Esophagus squamous epithelium (tissue), 5 donors: ENCODE measurements at regions not wholly inside any gene's neighbourhood (a gene's known extent, or its start where the extent isn't known, plus 50 kb on each side); places are given as distances from the start of the nearest gene placed in this dataset.

Experiments used
- DNase-seq: peaks from one replicate; lab custom pipeline; 2025; lab: John Stamatoyannopoulos, UW
- H3K27ac ChIP-seq, 4 donors: fragments of 200-600 bp; sonication (generic); one replicate each; pipeline ENCODE4 v1.5.1; 2016 to 2019; ENCODE audit warnings: mild to moderate bottlenecking in 1 of 4
- H3K27me3 ChIP-seq, 4 donors: fragments of 200-600 bp; sonication (generic); 1 replicate in 3 of 4; 2 replicates in 1 of 4; pipeline versions ENCODE4 v1.5.1 to v1.6.0; 2017 to 2021; ENCODE audit warnings: antibody characterized with exemption in 1 of 4
- H3K36me3 ChIP-seq, 3 donors: fragments of 200-600 bp; sonication (generic); one replicate each; pipeline ENCODE4 v1.5.1; 2016 to 2019
- H3K4me1 ChIP-seq, 3 donors: fragments of 200-600 bp; sonication (generic); one replicate each; pipeline ENCODE4 v1.5.1; 2017 to 2019
- H3K4me3 ChIP-seq, 4 donors: fragments of 200-600 bp; sonication (generic); 1 replicate in 3 of 4; 2 replicates in 1 of 4; pipeline ENCODE4 v1.5.1; 2016 to 2019; ENCODE audit warnings: mild to moderate bottlenecking in 2 of 4, moderate library complexity in 1 of 4
- H3K9me3 ChIP-seq, 3 donors: fragments of 200-600 bp; sonication (generic); one replicate each; pipeline ENCODE4 v1.5.1; 2016 to 2019
- POLR2A ChIP-seq, 4 donors: fragments of 450-650 bp; IDR thresholded peaks; one replicate each; pipeline ENCODE4 v1.6.1; 2017; ENCODE audit warnings: antibody characterized with exemption in 4 of 4, mild to moderate bottlenecking in 4 of 4, moderate library complexity in 3 of 4
- WGBS, 2 donors: methylation state at CpG; one replicate each; pipeline ENCODE4 v1.1.5; 2018; 5-methylcytosine and 5-hydroxymethylcytosine counted together
- intact Hi-C: fragments of 100-400 bp; cut with DNase I; formaldehyde crosslinking; loops from one replicate; pipeline ENCODE4 v1.15.0; 2022
- TF ChIP-seq, protein P1 (sequence below), 6 experiments: fragments of 450-650 bp in 4 of 6; fragments of 200-600 bp in 2 of 6; sonication (generic) in 2 of 6; IDR thresholded peaks; one replicate each; pipeline ENCODE4 v1.5.1; 2016 to 2019; ENCODE audit warnings: antibody characterized with exemption in 6 of 6, mild to moderate bottlenecking in 4 of 6, moderate library complexity in 4 of 6
- donor health status: DM: yes; HTN: yes; CAD: no.

DNA sequence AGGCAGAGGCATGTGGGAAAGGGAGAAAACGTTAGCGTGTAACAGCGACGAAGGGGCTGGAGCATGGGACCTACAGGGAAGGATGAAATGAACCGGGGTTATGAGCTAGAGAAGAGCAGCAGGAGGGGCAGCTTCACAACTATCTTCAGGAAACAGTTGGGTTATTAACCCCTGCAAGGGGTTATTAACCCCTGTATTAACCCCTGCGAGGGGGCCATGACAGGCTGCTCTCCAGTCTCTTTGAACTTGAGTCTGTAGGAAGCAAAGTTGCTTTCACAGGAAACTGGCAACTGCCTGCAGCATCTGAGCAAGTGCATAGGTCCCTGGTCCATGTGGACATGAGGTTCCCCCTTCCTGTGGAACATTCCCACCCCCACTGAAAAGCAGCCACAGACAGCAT, 119.2 kb upstream of the CRHR1 start:
- TF ChIP-seq POLR2A (IDR thresholded peaks at IDR 0.05) = no peak
- TF ChIP-seq, protein P1, sequence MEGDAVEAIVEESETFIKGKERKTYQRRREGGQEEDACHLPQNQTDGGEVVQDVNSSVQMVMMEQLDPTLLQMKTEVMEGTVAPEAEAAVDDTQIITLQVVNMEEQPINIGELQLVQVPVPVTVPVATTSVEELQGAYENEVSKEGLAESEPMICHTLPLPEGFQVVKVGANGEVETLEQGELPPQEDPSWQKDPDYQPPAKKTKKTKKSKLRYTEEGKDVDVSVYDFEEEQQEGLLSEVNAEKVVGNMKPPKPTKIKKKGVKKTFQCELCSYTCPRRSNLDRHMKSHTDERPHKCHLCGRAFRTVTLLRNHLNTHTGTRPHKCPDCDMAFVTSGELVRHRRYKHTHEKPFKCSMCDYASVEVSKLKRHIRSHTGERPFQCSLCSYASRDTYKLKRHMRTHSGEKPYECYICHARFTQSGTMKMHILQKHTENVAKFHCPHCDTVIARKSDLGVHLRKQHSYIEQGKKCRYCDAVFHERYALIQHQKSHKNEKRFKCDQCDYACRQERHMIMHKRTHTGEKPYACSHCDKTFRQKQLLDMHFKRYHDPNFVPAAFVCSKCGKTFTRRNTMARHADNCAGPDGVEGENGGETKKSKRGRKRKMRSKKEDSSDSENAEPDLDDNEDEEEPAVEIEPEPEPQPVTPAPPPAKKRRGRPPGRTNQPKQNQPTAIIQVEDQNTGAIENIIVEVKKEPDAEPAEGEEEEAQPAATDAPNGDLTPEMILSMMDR (IDR thresholded peaks at IDR 0.05) = no peak
- H3K4me3 ChIP-seq = no peak overlapping the region
- intact Hi-C loops = no loop called here
- 52 to 70% methylated on average over 6 of the region's 6 CpGs for WGBS, 2 donors
- DNase-seq = no peak
- no peaks in the 10 kb centered on the region for H3K36me3 ChIP-seq
- peaks cover 0 to 65% (median 0%) of the 10 kb centered on the region in 4 donors for H3K27me3 ChIP-seq
- no peak overlapping the region for H3K27ac ChIP-seq
- no peaks in the 10 kb centered on the region for H3K4me1 ChIP-seq
- H3K9me3 ChIP-seq = peaks cover 0 to 2% (median 0%) of the 10 kb centered on the region in 3 donors

DNA sequence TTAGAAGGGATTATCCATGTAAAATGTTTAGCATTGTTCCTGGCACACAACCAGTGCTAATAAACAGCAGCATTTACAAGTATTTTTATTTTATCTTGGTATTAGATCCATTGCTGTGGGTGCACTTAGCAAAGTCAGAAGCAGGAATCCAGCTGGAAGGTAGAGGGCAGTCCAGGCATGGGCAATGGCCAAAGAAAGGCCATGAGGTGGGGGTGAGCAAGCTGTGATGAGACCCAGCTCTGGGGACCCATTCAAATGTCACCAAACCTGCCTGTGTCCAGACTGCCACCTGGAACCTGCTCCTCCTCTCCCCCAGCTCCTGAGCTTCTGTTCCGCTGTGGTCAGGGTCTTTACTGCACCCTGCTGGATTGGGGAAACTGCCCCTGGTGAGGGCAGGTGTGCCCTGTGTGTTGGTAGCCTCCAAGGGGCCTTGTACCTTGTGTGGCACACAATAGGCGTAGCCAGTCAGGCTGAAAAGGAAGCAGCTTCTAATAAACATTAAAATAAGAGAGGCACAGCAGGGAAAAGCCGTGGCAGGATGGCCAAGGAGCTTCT, 118.0 kb upstream of the CRHR1 start:
- no peaks in the 10 kb centered on the region for H3K4me1 ChIP-seq
- no peak for TF ChIP-seq POLR2A (IDR thresholded peaks at IDR 0.05)
- TF ChIP-seq, protein P1 (IDR thresholded peaks at IDR 0.05) = no peak
- no peak overlapping the region for H3K4me3 ChIP-seq
- H3K27ac ChIP-seq = no peak overlapping the region
- intact Hi-C loops = no loop called here
- no peaks in the 10 kb centered on the region for H3K36me3 ChIP-seq
- peaks cover 0 to 57% (median 0%) of the 10 kb centered on the region in 4 donors for H3K27me3 ChIP-seq
- WGBS, 2 donors = 78% methylated on average over 1 of the region's 3 CpGs; no CpG with 5 or more reads in 1 of the 2 donors
- H3K9me3 ChIP-seq = peaks cover 0 to 2% (median 0%) of the 10 kb centered on the region in 3 donors
- no peak for DNase-seq

DNA sequence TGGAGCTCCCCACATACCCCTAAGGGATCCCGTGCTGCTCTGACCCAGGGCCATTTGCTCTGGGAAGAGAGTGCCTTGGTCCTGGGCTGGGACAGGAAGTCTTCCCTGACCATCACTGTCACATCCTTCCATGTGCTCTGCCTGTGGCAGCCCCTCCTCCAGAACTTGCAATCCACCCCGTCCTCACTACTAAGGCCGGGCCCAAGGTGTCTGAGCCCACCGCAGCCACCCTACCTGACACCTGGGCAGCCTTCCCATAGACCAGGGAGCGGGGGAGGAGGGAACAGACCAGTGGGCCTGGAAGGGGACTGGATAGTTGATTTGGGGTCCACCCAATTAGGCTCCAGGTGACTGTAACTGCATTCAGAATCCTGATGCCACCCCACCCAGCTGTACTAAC, 117.5 kb upstream of the CRHR1 start:
- DNase-seq = no peak
- Histone ChIP-seq H3K9me3 (peaks cover 0 to 2% (median 0%) of the 10 kb centered on the region in 3 donors), H3K27ac (no peak overlapping the region), H3K4me3 (no peak overlapping the region), H3K36me3 (no peaks in the 10 kb centered on the region), H3K4me1 (no peaks in the 10 kb centered on the region), H3K27me3 (peaks cover 0 to 56% (median 0%) of the 10 kb centered on the region in 4 donors)
- TF ChIP-seq, protein P1 (IDR thresholded peaks at IDR 0.05) = no peak
- no peak for TF ChIP-seq POLR2A (IDR thresholded peaks at IDR 0.05)
- intact Hi-C loops = no loop called here
- WGBS, 2 donors = 13 to 33% methylated on average over 1 of the region's 5 CpGs

DNA sequence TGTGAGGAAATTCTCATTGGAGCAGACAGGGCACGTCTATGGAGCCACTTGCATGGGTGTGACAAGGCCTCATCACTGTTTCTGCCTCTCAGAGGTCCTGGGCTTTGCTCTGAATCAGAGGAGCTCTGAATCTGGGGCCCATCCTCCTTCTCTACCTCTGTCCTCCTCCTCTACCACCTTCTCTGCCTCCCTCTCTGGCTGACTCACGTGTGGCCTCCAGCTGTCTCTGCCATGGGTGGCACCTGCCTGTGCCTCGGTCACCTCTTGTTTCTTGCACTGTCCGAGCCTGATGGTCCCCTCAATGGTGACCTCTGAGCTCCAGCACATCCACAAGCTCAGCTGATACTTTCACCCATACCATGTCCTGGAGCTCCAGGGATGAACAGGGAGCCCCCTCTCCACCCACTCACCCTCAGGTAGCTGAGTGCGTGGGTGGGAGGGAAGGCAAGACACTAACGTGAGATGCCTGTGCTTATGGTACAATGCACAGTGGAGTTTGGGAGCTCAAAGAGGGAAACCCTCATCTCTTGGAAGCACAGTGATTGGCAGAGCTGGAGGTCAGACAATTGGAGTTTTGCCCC, 116.4 kb upstream of the CRHR1 start:
- intact Hi-C loops = no loop called here
- no peak for DNase-seq
- 49 to 52% methylated on average over 3 to 6 of the region's 6 CpGs for WGBS, 2 donors

DNA sequence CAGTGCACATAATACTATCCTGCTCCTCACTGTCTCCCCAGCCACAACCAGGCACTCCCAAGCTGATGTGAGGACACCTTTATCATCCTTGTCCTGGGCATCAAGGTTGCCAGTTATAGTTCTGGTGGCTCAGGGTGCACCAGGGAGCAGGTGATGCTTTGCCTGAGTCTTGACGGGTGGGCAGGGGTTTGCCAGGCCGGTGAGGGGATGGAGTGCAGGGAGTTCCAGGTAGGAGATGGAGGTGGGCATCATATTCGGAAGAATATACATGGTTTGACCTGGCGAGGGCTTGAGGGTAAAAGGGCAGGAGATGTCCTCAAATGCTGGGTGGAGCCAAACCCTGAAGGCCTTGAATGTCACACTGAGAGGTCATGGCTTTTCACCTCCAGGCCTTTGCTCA, 115.8 kb upstream of the CRHR1 start:
- peaks cover 0 to 54% (median 0%) of the 10 kb centered on the region in 4 donors for H3K27me3 ChIP-seq
- DNase-seq = no peak
- no peaks in the 10 kb centered on the region for H3K36me3 ChIP-seq
- no peaks in the 10 kb centered on the region for H3K9me3 ChIP-seq
- no peak overlapping the region for H3K27ac ChIP-seq
- 80 to 86% methylated on average over 4 of the region's 4 CpGs for WGBS, 2 donors
- no peak overlapping the region for H3K4me3 ChIP-seq
- intact Hi-C loops = no loop called here
- TF ChIP-seq POLR2A (IDR thresholded peaks at IDR 0.05) = no peak
- TF ChIP-seq, protein P1 (IDR thresholded peaks at IDR 0.05) = no peak
- H3K4me1 ChIP-seq = no peaks in the 10 kb centered on the region

More for the DNA sequence above, 116.4 kb upstream of the CRHR1 start:
- Histone ChIP-seq H3K4me3 (no peak overlapping the region), H3K4me1 (no peaks in the 10 kb centered on the region), H3K27me3 (peaks cover 0 to 56% (median 0%) of the 10 kb centered on the region in 4 donors), H3K27ac (no peak overlapping the region), H3K9me3 (no peaks in the 10 kb centered on the region), H3K36me3 (no peaks in the 10 kb centered on the region)
- TF ChIP-seq POLR2A (IDR thresholded peaks at IDR 0.05) = no peak
- TF ChIP-seq, protein P1 (IDR thresholded peaks at IDR 0.05) = no peak
